GM18511 (cell line): ENCODE measurements at regions not wholly inside any gene's neighbourhood (a gene's known extent, or its start where the extent isn't known, plus 50 kb on each side); places are given as distances from the start of the nearest gene placed in this dataset.
"Not testable (repeated sequence)": the region's sequence is repeated elsewhere in the genome, so short reads cannot be mapped to it uniquely, and the experiment has no call there.

Source experiments
- ATAC-seq: cut with Tn5 transposase; IDR thresholded peaks from one replicate; pipeline ENCODE4 v1.9.1; 2021; ENCODE audit warnings: mild to moderate bottlenecking, moderate library complexity; ENCODE audit not compliant: unreplicated experiment

DNA sequence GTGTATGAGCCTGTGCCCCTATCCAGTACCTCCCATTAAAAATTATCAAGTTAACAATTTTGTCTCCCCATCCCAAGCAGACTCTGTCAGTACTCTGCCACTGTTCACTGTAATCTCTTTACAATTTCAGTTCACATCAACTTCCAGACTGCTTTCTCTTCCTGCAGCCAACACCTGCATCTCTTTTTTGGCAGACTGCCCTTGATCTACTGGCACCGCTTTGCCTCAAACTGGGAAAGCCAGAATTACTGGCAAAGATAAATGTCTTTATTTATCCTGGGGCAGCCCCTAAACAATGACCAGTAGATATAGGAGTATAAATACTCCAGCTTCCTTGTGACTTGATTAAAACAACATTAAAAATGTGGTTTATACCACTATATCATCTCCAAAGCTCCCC is 494.1 kb downstream of the ZNF385D start:
- ATAC-seq, result no peak

DNA sequence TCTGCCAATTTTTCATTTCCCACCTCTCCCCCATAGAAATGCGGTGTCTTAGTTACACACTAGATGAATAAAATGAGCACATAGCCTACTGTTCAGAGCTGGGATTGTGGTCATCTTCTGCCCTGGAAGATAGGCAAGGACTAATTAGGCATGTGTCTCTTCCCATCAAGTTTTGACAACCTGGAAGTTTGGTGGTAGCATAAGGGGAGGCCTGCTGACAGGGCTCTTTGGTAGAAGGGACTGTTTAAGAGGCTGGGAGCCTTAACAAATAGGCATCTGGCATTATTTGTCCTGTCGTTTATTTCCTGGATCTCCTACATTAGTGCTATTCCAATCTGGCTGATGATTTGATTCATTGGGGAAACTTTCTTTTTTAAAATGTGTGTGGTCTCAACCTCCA is 512.3 kb downstream of the ZNF385D start:
- no peak for ATAC-seq

DNA sequence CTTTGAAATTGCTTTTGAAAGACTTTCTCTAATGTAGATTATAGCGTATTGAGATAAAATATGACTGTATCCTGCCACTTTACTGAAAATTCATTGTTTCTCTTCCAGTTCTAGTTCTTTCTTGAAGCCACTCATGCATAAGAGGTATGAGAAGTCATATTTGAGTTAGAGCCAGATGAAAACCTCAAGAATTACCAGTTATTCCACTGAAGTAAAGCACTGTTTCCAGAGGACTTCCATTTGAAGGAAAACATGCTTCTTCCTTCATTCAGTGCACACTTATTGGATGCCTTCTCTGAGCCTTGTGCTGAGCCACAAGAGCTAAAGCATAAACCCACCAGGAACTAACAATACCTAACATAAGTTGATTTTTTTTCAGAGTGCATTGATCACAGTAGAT is 513.4 kb downstream of the ZNF385D start:
- ATAC-seq, result no peak

DNA sequence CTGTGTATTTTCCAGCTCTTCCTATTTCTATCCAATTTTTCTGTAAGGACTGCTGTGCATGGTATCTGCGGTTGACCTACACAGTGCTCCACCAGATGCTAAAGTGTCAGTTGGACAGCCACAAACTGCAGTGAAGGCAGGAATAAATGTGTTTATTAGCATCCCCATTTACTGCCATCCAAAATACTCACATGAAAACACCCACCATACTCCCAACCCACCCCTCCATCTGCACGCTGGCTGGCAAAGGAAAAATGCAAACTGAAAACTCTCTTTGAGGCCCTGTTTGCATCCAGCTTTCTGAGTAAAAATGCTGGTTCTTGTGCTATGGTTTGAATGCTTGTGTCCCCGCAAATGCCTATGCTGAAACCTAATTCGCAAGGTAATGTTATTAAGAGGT is 515.5 kb downstream of the ZNF385D start:
- no peak for ATAC-seq

DNA sequence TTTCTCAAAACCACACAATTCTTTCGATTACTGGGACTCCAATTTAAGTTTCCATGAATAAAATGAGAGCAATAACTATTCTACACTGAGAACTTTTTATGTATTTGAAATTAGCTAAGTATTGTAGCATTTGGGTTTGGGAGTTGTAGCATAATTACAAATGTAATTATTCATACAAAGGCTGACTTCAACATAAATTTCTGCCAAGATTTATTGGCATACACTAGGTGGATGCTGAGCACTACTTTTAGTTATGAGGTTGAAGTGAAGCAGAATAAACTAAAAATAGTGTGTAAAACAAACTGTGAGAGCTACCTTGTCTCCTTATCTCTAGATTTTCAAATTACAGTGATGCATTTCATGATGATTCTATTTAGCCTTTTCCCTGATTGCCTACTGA is 516.1 kb downstream of the ZNF385D start:
- ATAC-seq, result no peak

DNA sequence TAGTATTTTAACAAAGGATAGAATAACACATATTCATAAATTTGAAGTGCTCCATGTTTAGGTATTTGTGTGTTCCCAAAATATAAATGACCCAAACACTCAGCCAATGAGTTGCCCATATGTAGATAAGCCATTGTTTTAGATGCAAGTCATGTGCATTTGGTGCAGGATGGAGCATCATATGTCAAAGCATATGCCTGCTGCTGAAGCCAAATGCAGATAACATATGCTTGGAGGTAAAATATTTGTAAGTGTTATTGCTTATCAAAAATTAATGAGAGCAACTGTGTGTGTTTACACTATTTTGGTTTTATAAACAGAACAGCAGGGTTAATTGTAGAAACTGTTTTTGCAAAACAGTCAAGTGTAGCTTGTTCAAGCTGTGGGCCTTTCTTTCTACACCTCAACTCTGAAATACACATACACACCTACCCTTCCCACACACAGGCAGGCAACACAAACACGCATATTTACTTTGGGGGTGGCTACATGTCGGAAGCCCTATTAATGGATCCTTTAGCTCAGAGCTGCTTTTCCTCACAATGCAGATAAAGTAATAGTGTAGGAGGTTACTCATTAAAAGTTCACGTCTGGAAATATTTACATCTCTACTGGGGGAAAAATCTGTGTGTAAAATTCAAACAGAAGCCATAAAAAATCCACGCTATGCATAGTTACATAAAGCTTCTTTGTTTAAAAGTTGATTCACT is 521.4 kb downstream of the ZNF385D start:
- no peak for ATAC-seq

DNA sequence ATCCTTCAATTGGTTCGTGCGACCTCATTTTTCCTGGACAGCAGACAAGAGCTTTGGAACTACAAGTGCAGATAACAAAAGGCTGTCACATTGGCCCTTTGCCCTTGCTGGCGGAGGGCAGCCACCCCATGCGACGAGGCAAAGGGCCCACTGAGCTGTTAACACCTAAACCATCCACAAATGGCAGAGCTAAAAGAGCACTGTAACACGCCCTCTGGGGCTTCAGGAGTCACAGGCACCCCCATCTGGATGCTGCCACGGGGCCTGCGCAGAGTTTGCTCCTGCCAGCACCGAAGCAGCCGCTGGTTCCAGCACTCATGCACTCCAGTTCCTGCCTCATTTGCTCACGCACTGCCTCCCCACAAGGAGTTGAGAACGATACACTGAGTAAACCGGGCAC is 524.9 kb downstream of the ZNF385D start:
- no peak for ATAC-seq

DNA sequence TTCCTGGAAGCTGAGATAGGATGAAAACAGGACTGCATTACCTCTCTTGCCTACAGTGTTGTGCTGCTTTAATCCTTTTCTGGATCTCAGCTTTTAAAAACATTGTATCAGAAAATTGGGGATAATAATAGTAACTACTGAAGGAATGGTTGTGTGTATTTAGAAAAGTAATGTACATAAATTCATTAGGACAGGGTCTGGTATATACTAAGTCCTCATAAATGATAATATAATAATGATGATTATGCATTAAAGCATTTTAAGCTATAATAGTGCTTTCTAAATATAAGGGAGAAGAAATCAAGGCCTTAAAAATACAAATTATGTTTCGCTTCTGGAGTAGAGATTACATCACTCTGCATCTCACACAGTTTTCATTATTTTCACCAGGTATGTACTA is 530.1 kb downstream of the ZNF385D start:
- ATAC-seq, result no peak

DNA sequence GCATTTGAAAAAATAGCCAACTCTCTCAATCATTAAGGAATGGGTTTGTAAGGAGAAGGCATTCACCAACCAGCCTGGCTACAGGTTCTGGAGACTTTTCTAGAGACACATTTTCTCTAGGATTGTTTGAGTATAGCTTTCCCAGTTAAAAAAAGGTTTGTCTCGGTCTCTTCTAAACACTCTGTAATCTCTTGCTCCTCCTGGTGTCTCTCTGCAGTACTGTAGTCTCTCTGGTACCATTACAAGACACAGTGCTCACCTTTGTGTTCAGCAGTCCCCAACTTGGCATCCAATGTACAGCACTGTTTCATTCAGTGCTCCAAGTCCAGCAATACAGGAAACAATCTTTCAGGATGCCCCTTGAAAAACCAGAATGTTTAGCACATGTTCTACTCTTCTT is 534.4 kb downstream of the ZNF385D start:
- no peak for ATAC-seq

DNA sequence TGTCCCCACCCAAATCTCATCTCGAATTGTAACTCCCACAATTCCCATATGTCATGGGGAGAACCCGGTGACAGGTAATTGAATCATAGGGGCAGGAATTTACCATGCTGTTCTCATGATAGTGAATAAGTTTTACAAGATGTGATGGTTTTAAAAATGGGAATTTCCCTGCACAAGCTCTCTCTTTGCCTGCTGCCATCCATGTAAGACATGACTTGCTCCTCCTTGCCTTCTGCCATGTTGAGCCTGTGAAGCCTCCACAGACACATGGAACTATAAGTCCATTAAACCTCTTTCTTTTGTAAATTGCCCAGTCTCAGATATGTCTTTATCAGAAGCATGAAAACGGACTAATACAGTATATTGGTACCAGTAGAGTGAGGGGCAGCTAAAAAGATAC is 546.9 kb downstream of the ZNF385D start:
- not testable (repeated sequence) for ATAC-seq

DNA sequence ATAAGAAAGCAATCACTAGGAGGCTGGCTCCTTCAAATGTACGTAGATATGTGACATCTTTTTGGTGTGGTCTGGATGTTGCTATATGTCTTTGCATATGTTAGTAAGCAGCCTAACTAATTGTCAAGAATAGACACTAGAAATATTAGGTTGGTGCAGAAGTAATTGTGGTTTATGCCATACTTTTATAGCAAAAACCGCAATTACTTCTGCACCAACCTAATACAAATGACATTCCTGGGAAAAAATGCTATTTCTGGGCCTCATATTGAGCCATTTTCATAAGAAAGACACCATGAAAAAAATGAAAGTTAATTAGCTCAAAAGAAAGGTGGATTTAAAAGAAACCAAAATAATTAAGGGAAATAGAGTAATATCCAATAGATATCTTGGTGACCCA is 555.8 kb downstream of the ZNF385D start:
- ATAC-seq, result no peak

DNA sequence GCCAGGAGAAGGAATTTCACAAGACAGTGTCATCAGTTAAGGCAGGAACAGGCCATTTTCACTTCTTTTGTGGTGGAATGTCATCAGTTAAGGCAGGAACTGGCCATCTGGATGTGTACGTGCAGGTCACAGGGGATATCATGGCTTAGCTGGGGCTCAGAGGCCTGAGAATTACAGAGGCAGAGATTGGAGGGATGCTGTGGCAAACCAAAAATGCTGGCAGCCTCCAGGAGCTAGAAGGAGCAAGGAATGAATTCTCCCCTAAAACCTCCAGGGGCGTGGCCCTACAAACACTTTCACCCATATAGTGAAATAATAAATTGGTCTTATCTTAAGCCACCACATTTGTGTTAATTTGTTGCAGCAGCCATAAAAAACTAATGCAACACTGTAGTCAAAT is 557.0 kb downstream of the ZNF385D start:
- ATAC-seq, result not testable (repeated sequence)

DNA sequence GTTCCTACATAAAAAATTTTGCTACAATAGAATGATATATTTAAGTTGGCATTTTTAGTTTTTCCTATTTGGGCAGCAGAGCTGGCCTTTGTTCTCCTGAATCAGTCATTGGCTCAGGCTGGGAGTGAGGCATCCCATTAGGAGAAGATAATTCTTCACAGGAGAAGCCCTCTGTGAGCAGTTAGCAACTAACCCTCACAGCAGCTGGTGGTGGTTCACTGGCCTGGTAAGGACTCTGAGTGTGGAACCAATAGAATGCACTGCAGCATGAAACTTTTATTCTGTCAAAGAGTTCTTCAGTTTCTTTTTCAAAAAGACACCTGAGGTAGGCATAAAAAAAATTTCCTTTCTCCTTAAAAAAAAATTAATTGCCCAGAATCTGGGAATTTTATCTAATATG is 562.6 kb downstream of the ZNF385D start:
- no peak for ATAC-seq

DNA sequence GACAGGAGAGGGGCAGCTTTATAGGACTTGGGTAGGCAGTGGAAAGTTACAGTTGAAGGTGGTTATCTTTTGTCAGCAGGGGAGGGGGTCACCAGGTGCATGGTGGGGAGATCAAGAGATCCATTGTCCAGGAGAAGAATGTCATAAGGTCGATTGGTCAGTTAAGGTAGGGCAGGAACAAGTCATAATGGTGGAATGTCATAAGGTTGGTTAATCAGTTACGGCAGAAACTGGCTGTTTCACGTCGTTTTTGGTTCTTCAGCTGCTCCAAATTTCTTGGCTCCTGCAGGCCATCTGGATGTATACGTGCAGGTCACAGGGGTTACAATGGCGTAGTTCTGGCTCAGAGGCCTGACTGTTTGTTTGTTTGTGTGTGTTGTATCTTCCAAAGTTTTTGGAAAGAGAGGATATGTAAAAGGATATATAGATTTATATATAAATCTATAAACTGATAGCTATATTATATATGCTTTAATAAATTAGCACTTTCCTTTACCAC is 565.1 kb downstream of the ZNF385D start:
- no peak for ATAC-seq

DNA sequence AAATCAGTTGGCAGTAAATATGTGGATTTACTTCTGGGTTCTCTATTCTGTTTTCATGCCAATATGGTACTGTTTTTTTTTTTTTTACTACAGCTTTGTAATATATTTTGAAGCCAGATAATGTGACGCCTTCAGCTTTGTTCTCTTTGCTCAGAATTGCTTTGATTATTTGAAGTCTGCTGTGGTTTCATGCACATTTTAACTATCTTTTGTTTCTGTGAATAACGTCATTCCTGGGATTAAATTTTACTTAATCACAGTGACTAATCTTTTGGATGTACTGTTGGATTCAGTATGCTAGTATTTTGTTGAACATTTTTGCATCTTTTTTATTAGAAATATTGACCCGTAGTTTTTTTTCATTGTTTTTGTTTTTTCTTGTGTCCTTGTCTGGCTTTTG is 576.5 kb downstream of the ZNF385D start:
- no peak for ATAC-seq

DNA sequence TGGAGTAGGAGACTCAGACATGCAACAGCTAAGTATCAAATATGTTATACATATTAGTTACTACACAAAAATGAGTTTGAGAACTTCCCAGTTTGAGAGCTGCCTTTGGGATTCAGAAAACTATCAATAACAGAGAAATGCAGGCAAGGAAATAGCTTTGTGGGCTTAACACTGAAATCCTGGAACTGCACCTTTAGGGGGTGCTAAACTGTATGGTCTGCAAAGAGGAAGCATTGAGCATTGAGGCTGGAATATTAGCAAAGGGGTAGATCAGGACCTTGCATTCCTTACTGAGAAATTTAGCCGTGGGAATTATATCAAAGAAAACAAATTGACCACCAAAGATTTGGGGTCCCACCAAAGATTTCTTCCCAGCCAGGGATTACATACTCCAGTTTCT is 580.0 kb downstream of the ZNF385D start:
- no peak for ATAC-seq

DNA sequence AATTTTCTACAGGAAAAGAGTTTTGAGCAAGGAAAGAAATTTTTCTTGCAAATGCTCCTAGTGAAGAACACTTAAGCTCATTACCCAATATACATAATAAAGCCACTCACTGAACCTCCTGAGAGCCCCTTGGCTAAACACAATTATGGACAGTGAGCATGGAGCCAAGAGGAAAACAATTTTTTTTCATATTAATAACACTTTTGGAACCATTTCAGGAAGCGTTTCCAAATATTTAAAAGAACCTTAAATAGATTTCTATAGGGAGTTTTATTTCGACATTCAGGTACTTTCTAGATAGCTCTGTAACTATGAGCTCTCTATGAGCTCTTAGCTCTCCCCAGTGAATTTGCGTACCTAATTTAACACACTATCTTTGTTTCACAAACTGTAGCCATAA is 581.1 kb downstream of the ZNF385D start:
- ATAC-seq, result no peak

DNA sequence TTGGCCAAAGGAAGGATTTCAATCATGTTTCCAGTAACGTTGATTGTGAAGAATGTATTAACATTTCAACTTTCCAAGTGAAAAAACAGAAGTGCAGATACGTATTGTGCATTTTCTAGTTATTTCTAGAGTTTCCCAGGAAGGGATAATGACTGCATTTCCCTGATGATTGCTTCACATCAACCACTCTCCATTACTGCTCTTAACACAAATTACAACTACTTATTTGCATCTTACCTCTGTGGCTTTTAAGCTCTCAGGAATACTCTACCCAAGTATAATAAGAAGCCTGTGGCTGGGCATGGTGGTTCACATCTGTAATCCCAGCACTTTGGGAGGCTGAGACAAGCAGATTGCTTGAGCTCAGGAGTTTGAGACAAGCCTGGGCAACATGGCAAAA is 582.5 kb downstream of the ZNF385D start:
- no peak for ATAC-seq

DNA sequence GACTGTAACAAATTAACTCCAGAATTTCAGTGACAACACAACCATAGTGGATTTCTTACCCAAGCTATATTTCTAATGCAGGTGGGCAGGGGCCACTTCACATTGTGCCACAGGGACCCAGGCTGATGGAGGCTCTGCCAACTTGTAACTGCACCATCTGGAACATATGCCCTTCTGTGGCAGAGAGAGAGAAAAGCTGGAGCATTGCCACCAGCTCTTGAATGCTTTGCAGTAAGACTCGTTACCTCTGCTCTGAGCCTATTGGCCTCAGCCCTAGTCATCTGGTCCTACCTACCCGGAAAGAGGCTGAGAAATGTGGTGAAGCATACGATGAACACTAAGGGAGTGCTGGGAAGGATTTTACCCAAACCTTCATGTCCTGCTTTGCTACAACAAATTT is 587.1 kb downstream of the ZNF385D start:
- no peak for ATAC-seq

DNA sequence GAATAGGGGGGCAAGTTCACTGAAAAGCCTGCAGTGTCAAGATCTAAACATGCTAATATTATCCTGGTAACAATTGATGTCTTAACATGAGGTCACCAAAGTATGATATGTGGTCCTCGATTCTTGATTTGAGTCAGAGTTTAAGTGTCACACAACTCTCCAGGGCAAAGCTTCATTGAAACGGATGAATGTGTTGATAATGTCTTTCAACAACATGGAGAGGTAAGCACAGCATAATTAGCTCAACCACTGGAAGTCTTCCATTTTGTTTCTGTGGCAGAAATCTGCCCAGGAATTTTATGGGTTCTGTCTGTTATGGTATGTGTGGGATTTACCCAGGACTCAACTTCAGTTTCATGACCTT is 591.5 kb downstream of the ZNF385D start:
- ATAC-seq, result no peak

DNA sequence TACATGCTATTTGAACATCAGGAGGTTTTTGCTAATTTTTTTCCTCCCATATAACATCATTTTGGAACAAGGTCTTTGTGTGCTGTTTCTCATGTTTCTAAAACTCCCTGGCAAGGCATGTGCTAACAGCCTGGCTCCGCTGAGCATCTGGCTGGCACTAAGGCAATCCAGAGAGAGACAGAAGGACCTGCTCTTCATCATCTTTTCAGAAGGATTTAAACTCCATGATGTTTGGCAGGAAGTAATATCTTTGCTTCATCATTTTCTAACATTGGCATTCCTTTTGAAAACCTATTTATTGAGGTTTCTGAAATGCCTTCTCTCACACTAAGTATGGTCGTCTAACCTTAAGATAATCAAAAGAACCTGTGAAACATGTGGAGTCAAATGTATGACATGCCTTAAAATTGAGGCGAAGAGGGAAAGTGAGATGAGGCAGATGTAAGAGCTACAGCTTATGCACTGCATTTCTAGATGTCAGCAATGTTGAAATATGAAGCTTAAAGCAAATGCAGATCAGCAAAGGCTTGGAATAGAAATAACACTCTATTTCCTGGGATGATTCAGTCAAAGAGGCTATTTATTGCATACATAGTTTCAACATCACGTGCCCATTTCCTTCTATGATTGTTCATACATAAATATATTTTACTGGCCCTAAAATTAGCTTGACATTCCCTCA is 592.0 kb downstream of the ZNF385D start:
- ATAC-seq, result no peak

DNA sequence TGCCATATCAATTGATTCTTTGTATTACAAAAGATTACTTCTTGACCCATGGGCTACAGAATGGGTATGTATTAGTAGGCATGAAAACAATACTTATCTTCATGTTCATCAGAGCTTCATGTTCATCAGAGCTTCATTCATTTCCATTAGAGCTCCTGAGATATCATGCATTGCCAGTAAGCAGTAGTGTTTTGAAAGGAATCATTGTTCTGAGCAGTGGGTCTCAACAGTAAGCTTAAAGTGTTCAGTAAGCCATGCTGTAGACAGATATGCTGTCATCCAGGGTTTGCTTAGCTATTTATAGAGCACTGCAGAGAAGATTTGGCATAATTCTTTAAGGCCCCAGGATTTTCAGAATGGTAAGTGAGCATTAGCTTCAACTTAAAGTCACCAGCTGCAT is 596.1 kb downstream of the ZNF385D start:
- no peak for ATAC-seq

DNA sequence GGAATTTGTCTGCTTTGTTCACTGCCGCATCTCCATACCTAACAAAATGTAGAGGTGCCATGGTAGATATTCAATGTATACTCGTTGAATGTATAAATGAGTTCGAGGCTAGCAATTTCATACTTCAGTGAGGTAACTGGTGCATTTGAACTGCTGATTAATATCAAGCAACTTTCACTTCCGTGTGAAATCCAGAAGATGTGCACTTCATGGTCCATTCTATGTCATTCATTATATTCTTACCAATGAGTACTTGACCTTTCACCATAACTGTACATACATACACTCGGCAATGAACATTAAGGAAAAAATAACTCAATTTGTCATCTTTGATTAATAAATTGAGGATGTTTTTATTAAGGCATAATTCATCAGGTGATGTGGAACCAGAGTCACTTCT is 598.5 kb downstream of the ZNF385D start:
- no peak for ATAC-seq
